ENCODE measurements at regions not wholly inside any gene's neighbourhood (a gene's known extent, or its start where the extent isn't known, plus 50 kb on each side); places are given as distances from the start of the nearest gene placed in this dataset.

DNA sequence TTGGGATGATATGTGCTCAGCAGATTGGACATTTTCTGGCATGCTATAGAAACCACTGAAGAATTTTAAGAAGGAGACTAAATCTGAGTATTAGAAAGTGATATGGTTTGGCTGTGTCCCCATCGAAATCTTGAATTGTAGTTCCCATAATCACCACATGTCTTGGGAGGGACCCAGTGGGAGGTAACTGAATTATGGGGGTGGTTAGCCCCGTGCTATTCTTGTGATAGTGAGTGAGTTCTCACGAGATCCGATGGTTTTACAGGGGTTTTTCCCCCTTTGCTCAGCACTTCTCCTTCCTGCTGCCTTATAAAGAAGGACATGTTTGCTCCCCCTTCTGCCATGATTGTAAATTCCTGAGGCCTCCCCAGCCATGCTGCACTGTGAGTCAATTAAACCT, 535.9 kb upstream of the VRK2 start:
- no peak for DNase-seq (ENCODE audit: low read depth)

DNA sequence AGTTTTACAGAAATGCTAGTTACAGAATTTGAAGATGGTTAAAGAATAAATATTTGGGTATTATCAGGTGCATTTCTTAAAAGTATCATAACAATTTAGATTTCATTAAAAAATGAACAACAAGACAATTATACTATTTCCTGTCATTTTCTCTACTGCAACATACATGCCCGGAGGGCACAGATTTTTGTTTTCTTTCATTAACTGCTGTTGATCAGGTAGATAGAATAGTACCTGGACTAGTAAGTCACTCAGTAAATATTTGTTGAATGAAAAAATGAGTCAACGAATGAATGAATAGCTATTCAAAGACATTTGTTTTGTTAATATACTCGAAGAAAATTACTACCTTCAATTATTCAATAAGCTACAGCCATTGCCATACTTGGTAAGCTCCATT, 531.2 kb upstream of the VRK2 start:
- no peak for DNase-seq (ENCODE audit: low read depth)

DNA sequence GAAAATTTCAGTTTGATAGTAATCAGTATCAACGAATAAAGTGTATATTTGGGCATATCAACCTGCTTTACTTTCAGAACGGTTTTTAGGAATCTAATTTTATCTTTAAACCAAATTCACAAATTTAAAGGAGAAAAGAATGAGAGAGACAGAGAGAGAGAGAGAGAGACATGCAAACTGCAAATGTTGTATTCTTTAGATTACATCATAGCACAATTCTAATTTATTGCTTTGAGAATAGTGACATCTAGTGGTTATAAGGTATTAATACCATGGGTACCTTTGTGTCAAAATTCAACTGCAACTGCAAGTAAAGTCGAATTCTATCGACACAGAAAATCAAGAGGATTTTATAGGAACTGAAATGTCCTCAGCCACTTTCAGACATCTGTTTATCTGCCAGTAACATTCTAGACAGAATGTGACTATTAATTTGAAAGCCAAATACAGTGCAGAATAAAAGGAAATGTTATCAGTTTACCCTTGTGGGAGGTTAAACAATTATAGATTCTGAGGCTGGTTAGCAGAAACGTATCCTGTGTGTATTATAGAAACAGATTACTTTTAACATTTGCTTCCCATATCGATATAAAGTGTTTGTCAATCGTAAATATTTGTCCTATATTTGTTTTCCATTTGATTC, 529.8 kb upstream of the VRK2 start:
- peak; percentile 10 for DNase-seq (ENCODE audit: low read depth)

DNA sequence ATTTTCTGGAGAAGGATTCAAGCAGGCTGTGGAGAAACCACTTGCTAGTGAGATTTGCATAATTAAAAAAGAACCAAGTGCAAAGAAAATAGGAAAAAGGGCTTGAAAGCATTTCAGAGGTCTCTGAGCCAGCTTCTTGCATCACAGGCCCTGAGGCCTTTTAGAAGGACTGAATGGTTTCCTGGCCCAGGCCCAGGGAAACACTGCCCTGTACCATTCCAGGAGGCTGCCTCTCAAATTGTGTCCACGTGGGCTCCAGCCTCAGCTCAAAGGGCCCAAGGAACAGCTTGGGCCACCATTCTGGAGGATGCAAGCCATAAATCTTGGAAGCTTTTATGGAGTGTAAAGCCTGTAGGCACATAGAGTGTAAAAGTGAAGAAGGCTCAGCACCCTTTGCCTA, 523.3 kb upstream of the VRK2 start:
- DNase-seq (ENCODE audit: low read depth) = no peak

DNA sequence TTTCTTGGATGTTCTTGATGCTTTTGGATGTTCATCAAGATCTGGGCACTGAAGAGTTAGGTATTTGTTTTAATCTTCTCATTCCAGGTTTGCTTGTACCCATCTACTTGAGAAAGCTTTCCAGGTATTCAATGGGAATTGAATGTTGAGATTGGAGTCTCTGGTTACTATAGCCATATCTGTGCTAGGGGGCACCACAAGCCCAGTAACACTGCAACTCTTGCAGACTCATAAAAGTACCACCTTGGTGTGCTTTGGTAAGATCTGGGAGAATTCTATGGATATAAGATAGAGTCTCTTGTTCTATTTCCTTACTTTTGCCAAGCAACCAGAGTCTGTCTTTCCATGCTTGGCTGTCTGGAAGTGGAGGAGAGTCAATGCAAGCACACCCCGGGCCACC, 518.9 kb upstream of the VRK2 start:
- no peak for DNase-seq (ENCODE audit: low read depth)

DNA sequence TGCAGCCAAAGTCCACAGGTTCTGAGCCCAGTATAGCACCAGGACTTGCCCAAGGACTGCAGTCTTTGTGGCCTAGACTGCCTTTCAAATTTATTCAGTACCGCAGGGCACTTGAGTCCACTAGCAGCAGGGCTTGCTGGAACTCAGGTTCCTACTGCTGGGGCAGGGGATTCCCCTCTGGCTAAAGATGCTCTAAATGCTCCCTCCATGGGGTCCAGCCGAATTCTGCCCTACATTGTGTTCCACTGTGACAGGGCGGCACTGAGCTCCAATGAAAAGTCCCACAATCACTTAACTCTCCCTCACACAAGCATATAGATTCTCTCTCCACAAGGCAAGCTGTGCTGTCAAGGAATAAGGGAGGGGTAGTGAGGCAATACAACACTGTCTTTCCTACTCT, 518.1 kb upstream of the VRK2 start:
- no peak for DNase-seq (ENCODE audit: low read depth)

DNA sequence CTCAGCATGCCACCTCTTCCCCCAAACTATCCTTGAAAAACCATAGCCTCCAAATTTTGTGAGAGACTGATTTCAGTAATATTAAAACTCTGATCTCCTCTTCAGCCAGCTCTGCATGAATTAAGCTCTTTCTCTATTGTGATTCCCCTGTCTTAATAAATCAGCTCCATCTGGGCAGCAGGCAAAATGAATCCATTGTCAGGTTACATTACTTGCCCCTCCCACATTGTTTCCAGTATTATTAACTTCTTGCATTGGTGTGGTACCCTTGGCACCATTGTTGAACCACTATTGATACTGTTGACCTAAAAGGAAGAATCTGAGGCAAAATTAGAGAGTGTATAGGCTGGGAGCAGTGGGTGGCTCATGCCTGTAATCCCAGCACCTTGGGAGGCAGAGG, 512.2 kb upstream of the VRK2 start:
- no peak for DNase-seq (ENCODE audit: low read depth)

DNA sequence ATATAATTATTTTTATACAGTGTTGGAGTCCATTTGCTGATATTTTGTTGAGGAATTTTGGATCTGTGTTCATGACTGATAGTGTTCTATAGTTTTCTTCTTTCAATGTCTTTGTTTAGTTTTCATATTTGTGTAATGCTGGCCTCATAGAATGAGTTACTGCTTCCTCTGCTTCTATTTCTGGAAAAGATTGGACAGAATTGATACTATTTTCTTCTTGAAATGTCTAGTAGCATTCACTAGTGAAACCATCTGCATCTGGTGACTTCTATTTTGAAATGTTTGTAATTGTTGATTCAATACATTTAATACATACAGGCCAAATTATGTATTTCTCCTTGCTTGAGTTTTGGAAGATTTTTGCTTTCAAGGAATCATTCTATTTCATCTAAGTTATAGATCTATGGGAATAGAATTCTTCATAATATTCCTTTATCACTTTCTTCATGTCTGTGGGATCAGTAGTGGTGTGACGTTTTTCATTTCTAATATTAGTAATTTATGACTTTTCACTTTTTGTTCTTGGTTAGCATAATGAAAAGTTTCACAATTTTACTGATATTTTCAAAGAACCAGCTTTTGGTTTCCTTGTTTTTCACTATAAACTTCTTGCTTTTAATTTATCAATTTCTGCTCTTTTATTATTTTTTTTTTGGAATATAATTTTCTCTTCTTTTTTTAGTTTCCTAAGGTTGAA, 509.9 kb upstream of the VRK2 start:
- no peak for DNase-seq (ENCODE audit: low read depth)

DNA sequence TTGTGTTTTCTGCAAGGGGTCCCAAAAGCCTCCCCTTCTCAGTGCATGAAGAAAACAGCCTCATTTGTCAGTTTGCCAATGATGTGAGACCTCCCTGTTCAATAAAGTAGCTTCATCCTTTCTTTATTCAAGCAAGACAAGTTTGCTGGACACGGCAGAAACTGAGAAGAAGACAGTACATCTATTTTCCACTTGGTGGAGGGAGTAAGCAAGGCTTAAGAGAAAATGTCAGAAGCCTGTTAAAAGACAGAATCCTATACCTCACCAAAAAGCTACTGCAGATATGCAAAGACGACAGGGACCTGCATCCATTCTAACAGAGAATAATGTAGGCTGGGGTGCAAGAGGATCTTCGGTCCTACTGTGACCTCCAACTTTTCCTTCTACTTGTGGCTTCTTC, 506.8 kb upstream of the VRK2 start:
- DNase-seq (ENCODE audit: low read depth) = no peak

DNA sequence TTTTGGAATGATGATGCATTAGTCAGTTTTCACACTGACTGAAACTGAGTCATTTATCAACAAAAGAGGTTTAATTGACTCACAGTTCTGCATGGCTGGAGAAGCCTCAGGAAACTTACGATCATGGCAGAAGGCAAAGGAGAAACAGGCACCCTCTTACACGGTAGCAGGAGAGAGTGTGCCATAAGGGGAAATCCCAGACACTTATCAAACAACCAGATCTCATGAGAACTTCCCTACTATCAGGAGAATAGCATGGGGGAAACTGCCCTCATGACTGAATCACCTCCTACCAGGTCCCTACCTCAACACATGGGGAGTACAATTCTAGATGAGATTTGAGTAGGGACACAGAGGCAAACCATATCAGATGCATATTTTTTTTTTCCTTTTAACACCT, 504.5 kb upstream of the VRK2 start:
- no peak for DNase-seq (ENCODE audit: low read depth)

DNA sequence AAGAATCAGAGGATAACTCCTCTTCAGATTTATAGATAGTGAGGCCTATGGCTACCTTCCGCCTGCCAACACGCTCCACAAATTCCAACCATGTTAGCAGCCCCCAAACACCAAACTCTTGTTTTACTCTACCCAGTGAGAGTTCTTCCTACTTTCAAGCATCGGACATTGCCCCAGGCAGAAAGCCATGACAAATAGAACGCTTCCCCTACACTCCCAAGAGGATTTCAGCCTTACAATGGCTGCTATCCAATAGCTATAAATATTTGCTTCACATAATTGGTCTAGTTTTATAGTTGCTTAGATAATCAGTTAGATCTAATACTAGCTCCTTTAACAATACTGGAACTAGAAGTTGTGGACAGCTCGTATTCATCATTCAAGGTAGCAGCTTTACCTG, 503.4 kb upstream of the VRK2 start:
- no peak for DNase-seq (ENCODE audit: low read depth)

DNA sequence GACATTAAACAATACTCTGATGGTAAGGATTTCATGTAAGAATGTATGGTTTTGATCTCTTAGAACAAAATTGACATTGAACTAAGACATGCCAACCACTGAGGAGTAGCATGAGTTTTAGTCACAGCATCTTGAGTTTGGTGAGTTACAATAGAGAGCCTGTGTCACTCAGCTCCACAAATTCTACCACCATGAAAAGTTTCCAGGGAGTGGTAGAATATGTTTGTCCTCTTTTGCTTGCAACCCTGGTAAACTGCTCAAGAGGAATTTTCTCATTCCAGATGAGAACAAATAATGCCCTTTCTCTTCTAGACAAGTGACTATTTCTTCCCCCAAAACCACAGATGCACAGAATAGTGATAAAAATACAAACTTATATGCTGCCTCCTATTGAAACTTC, 502.0 kb upstream of the VRK2 start:
- DNase-seq (ENCODE audit: low read depth) = no peak

DNA sequence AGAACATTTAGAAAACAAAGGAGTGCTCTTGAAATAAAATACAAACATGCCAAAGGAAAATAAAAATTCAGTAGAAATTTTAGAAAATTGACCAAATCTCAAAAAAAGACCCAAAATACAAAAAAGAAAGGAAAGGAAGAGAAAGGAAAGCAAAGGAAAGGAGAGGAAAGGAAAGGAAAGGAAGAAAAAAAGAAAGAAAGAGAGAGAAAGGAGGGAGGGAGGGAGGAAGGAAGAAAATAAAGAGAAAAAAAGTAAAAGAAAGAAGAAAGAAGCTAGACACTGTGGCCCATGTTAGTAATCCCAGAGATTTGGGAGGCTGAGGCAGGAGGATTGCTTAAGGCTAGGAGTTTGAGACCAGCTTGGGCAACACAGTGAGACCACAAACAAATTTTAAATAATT, 500.1 kb upstream of the VRK2 start:
- DNase-seq (ENCODE audit: low read depth) = no peak

DNA sequence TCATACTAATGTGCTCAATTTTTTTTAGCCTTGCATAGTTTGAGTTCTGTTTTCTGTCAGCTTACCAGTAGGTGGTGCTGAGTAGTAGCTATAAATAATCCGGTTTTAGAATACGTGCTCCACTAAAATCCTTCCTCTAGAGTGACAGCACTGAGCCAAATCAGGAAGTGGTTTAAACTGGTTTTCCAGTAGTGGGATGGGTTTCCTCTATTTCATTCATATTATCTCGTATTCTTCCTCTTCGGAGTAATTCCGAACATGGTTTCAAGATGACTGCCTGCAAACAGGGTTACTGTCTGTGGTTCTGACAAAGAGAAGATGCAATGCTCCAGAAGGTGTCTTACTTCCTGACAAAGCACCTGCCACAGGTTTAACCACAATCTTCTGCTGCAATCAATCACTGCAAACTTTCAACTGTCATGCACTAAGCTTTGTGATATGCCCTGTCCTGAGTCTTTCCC, 496.9 kb upstream of the VRK2 start:
- no peak for DNase-seq (ENCODE audit: low read depth)

DNA sequence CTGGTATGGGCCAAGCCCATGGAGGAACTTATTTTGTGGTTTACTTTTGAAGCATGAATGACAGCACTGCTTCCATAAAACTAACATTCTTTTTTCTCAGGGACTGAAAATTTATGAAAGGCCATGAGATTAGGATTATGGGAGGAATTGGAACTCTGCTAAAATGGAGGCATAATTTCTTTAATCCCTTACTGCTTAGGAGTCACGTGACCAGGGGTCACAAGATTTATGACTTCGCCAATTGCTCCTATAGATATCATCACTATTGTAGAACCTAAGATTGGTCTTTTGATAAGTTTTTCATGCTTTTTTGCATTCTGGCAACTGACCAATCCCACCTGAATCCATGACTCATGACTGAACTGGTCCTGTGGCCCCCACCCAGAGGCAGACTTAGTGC, 495.7 kb upstream of the VRK2 start:
- no peak for DNase-seq (ENCODE audit: low read depth)

DNA sequence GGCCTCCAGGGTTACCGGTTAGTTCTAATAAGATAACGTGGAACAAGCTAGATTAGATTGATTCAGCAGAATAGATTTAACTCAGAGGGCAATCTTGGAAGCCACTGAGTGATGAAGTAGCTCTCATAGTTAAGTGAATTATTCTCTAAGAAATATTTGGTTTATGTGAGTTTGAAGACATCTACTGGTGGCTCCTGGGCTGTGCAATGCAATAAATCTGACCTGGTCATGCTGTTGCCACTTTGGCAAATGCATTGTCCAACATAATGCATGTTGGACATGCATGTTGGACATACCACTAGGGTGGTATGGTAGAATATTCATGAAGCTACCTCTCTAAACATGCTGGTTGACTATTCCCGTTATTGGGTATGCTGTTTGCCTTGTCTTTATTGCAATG, 493.7 kb upstream of the VRK2 start:
- DNase-seq (ENCODE audit: low read depth) = no peak

DNA sequence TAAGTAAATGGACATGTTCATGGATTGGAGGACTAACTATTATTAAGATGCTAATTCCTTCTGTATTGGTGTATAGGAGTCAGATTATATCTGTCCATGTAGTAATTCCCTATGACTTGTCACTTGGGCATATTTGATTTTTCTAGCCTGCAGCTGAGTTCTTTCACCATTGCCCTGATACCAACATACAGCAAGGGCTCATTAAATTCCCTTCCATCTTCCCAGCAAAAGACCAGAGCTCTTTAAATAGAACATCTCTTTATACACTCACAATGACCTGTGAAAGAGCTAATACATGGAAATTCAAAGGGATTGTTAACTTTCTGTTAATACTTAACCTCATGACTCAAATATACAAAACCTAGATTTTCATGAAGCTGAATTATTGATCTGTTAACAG, 492.3 kb upstream of the VRK2 start:
- no peak for DNase-seq (ENCODE audit: low read depth)

DNA sequence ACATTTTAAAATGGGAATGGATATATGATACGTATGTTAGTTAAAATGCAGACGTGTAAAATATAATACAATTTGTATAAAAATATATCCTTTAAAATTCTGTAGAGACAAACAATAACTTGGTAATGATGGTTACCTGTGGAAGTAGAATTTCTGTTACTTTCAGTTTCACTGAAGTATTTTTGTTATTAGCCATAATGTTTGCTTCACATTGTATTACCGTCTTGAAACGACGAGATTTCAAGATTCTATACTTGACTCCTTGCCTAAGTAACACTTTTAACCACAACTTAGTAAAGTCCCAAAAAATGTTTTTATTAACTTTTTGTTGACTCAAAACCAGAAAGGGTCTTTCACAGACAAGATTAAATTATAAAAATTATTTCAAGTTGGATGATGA, 488.3 kb upstream of the VRK2 start:
- DNase-seq (ENCODE audit: low read depth) = no peak

DNA sequence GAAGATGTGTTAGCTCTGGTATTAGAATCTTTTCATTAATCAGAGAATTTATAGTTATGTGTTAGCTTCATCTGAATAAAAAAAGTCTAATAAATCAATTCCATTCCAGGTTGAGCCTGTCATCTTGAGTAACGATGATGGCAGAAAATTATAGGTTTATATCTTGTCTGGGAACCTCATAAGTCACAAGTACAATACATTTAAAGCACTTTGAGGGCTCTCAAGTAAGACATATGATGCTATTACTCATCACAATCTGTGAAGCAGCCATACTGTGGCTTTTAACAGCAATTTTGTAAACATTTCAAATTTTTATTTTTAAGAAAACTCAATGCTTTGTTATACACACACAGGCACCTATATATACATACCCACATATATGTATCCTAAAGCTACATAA, 484.1 kb upstream of the VRK2 start:
- DNase-seq (ENCODE audit: low read depth) = no peak

DNA sequence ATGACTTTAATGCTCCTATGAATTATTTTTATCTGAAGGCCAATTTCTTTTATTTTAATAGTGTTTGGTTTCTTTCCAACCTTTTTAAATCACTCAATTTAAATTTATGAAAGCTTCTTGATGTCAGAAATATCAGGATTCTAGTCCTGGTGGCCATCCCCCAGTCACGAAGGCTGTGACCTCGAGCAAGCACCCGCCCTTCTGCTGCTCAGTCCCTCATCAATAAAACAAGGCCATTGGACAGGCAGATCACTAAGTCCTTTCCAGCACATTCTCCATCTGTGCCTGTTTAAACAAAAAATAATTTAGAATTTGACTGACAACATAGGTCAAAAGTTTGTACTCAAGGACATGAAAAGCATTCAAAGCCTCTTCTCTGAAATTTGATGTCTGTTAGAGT, 483.6 kb upstream of the VRK2 start:
- no peak for DNase-seq (ENCODE audit: low read depth)

DNA sequence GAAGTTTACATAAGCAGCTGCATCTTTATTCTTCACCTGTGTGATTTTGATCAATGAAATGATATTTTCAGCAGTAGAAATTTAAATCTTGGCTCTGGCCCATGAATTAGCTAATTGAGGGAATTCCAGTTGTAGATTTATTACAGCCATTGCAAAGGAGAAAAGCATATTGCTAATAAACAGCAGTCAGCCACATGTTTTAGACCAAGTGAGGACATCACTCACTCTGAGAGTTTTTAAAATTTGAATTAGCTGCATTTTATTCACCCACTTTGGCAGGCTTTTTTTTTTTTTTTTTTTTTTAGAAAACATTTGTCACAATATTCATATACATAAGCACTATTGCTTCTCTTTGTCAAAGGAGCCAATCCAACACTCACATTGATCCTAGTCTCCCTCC, 479.4 kb upstream of the VRK2 start:
- no peak for DNase-seq (ENCODE audit: low read depth)

DNA sequence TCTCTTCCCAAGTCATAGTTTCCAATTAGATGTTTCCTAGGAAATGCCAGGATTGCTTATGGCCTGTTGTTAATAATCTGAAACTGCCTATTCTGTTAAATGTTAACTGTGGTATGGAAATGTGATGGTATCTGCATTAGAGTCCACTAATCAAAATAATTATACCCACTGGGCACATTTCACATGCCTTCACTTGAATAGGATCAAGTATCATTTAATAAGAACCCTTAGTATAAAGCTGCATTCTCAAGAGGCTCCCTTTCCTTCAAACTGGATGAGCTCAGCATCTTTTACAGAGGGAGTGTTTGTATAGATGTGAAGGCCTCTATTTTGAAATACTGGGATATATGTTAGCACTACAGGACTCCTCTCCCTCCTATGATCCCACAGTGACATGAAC, 477.2 kb upstream of the VRK2 start:
- no peak for DNase-seq (ENCODE audit: low read depth)

DNA sequence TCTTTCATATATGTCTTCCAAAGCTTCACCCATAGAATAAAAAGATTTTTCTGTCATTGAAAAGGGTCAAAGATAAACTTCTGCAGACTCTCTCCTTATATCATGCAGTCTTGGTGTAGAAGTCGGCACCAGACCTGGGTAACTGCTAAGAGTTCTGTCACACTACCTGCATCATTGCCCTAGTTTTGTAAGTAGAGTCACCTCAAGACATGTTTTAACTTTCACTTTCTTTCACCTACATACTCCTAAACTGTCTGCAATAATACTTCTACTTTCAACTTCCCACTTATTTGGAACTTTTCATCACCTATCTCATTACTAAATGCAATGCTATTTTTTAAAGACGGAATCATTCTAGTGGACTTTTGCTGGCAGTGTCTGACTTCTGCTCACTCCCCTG, 475.6 kb upstream of the VRK2 start:
- DNase-seq (ENCODE audit: low read depth) = no peak

DNA sequence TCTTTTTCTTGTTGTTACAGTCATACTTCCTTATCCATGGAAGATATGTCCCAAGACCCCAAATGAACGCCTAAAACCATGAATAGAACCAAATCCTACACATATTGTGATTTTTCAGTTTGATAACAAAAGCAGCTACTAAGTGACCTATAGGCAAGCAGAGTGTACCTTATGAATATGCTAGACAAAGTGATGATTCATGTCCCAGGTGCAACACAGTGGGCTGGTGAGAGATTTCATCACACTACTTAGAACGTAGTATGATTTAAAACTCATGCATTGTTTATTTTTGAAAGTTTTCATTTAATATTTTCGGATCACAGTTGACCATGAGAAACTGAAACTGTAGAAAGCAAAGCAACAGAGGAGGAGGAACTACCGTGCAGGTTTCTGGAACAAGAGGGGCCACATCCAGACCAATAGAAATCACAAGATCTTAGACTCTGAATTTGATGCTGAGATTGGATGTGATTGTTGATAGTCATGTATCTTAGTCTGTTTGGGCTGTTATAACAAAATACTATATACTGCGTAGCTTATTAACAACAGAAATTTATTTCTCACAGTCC, 470.8 kb upstream of the VRK2 start:
- DNase-seq (ENCODE audit: low read depth) = no peak

Data from stromal cell of bone marrow (primary cell).